NB4 (cell line): ENCODE measurements at regions not wholly inside any gene's neighbourhood (a gene's known extent, or its start where the extent isn't known, plus 50 kb on each side); places are given as distances from the start of the nearest gene placed in this dataset.
"Not testable (repeated sequence)": the region's sequence is repeated elsewhere in the genome, so short reads cannot be mapped to it uniquely, and the experiment has no call there.

Experiments used
- DNase-seq: peaks from one replicate; pipeline ENCODE4 v3.0.0; 2010; ENCODE audit warnings: low read depth
- H3K4me3 ChIP-seq: one replicate; pipeline ENCODE4 v1.5.1; 2011; ENCODE audit warnings: mild to moderate bottlenecking, low read depth, low read length, moderate library complexity
- CTCF ChIP-seq: IDR thresholded peaks from one replicate; pipeline ENCODE4 v1.5.1; 2012; ENCODE audit warnings: low read depth, low read length
- MAX ChIP-seq: IDR thresholded peaks from 2 replicates; pipeline ENCODE4 v1.6.1; 2011; ENCODE audit warnings: low read depth, low read length
- MYC ChIP-seq: IDR thresholded peaks from 2 replicates; pipeline ENCODE4 v1.6.1; 2011; ENCODE audit warnings: low read depth, low read length
- POLR2A ChIP-seq: IDR thresholded peaks from 2 replicates; pipeline ENCODE4 v1.6.1; 2011; ENCODE audit warnings: mild to moderate bottlenecking; ENCODE audit not compliant: insufficient read length; ENCODE audit errors: extremely low read depth

- TF ChIP-seq MAX (no peak), CTCF (no peak), MYC (no peak), POLR2A (no peak)
- no peak overlapping the region for H3K4me3 ChIP-seq
- no peak for DNase-seq
Measured at GRCh38 chr21:36212513-36212780, 55.8 kb downstream of the DOP1B start.

- H3K4me3 ChIP-seq: no peak overlapping the region
- DNase-seq: no peak
Measured at GRCh38 chr21:36214561-36214960, 57.9 kb downstream of the DOP1B start.

GRCh38 chr21:36217743-36218142, 61.1 kb downstream of the DOP1B start:
- DNase-seq: no peak
- no peak overlapping the region for H3K4me3 ChIP-seq
- no peak for TF ChIP-seq MYC
- no peak for TF ChIP-seq POLR2A
- TF ChIP-seq CTCF: no peak
- no peak for TF ChIP-seq MAX

More at GRCh38 chr21:36214561-36214960, 57.9 kb downstream of the DOP1B start:
- no peak for TF ChIP-seq MYC
- no peak for TF ChIP-seq CTCF
- no peak for TF ChIP-seq MAX
- no peak for TF ChIP-seq POLR2A

- no peak for TF ChIP-seq CTCF
- TF ChIP-seq MAX: no peak
- TF ChIP-seq MYC: no peak
- no peak for TF ChIP-seq POLR2A
- H3K4me3 ChIP-seq: no peak overlapping the region
- no peak for DNase-seq
Measured at GRCh38 chr21:36218691-36219090, 62.1 kb downstream of the DOP1B start.

GRCh38 chr21:36223451-36223850, 66.8 kb downstream of the DOP1B start:
- no peak overlapping the region for H3K4me3 ChIP-seq
- TF ChIP-seq MAX (no peak), POLR2A (no peak), MYC (no peak)
- no peak for DNase-seq

GRCh38 chr21:36229181-36229580, 72.6 kb downstream of the DOP1B start:
- no peak for TF ChIP-seq CTCF
- TF ChIP-seq POLR2A: no peak
- TF ChIP-seq MYC: no peak
- TF ChIP-seq MAX: no peak
- no peak for DNase-seq
- no peak overlapping the region for H3K4me3 ChIP-seq

- DNase-seq, H3K4me3 ChIP-seq: not testable (repeated sequence)
Measured at GRCh38 chr21:36231444-36231843, 74.8 kb downstream of the DOP1B start.
